Ramos (cell line): ENCODE measurements at regions not wholly inside any gene's neighbourhood (a gene's known extent, or its start where the extent isn't known, plus 50 kb on each side); places are given as distances from the start of the nearest gene placed in this dataset.
"Not testable (repeated sequence)": the region's sequence is repeated elsewhere in the genome, so short reads cannot be mapped to it uniquely, and the experiment has no call there.

ENCODE experiments used
- in situ Hi-C: fragments of 300-500 bp; cut with MboI; formaldehyde crosslinking; loops from one replicate; pipeline ENCODE4 v1.14.3; 2022; ENCODE audit warnings: low sequenced_read_pairs; ENCODE audit not compliant: unreplicated experiment

GRCh38 chr4:114393295-114394038 lies 205.1 kb upstream of the UGT8 start:
- in situ Hi-C loops: loop anchor here (10.0 kb wide), 1 partner anchor 411 kb away; no protein-coding TSS in a partner anchor

- in situ Hi-C loops: loop anchor here (10.0 kb wide), 1 partner anchor 408 kb away; no protein-coding TSS in a partner anchor
Observed at GRCh38 chr4:114396808-114397207, 201.8 kb upstream of the UGT8 start.

- in situ Hi-C loops: loop anchor here (10.0 kb wide), 1 partner anchor 406 kb away; no protein-coding TSS in a partner anchor
Observed at GRCh38 chr4:114398410-114398809, 200.2 kb upstream of the UGT8 start.

- in situ Hi-C loops: loop anchor here (10.0 kb wide), 1 partner anchor 406 kb away; no protein-coding TSS in a partner anchor
Observed at GRCh38 chr4:114399105-114399504, 199.5 kb upstream of the UGT8 start.

- in situ Hi-C loops: no loop called here
Observed at GRCh38 chr4:114400531-114400930, 198.1 kb upstream of the UGT8 start.

GRCh38 chr4:114401483-114401882 lies 197.1 kb upstream of the UGT8 start:
- in situ Hi-C loops: no loop called here

GRCh38 chr4:114417214-114417613 lies 181.4 kb upstream of the UGT8 start:
- in situ Hi-C loops: no loop called here

- in situ Hi-C loops: no loop called here
Observed at GRCh38 chr4:114420069-114420468, 178.5 kb upstream of the UGT8 start.

- in situ Hi-C loops: no loop called here
Observed at GRCh38 chr4:114423582-114423981, 175.0 kb upstream of the UGT8 start.

GRCh38 chr4:114435116-114435515 lies 163.5 kb upstream of the UGT8 start:
- in situ Hi-C loops: no loop called here

GRCh38 chr4:114442856-114443255 lies 155.8 kb upstream of the UGT8 start:
- in situ Hi-C loops: no loop called here

- in situ Hi-C loops: no loop called here
Observed at GRCh38 chr4:114444211-114444610, 154.4 kb upstream of the UGT8 start.

GRCh38 chr4:114447963-114448516 lies 150.6 kb upstream of the UGT8 start:
- in situ Hi-C loops: not testable (repeated sequence)

- in situ Hi-C loops: no loop called here
Observed at GRCh38 chr4:114458728-114459127, 139.9 kb upstream of the UGT8 start.

GRCh38 chr4:114464726-114465272 lies 133.8 kb upstream of the UGT8 start:
- in situ Hi-C loops: no loop called here

GRCh38 chr4:114465766-114466165 lies 132.8 kb upstream of the UGT8 start:
- in situ Hi-C loops: no loop called here

- in situ Hi-C loops: no loop called here
Observed at GRCh38 chr4:114466299-114466698, 132.3 kb upstream of the UGT8 start.

- in situ Hi-C loops: no loop called here
Observed at GRCh38 chr4:114472269-114473032, 126.2 kb upstream of the UGT8 start.

GRCh38 chr4:114474188-114474800 lies 124.3 kb upstream of the UGT8 start:
- in situ Hi-C loops: no loop called here

- in situ Hi-C loops: no loop called here
Observed at GRCh38 chr4:114476310-114476709, 122.3 kb upstream of the UGT8 start.
